Fibroblast of lung (primary cell): ENCODE measurements at regions not wholly inside any gene's neighbourhood (a gene's known extent, or its start where the extent isn't known, plus 50 kb on each side); places are given as distances from the start of the nearest gene placed in this dataset.

Source experiments
- DNase-seq, 2 donors: peaks; one replicate each; pipeline versions ENCODE4 v3.0.0 to v3.0.0-alpha.2; 2010; ENCODE audit warnings: low read depth in 2 of 2
- H2AFZ ChIP-seq: 2 replicates; pipeline ENCODE4 v1.5.1; 2012; ENCODE audit warnings: low read length, control low read depth, inconsistent platforms
- H3K27ac ChIP-seq: 2 replicates; pipeline ENCODE4 v1.5.1; 2011; ENCODE audit warnings: low read length, control low read depth; ENCODE audit not compliant: insufficient read depth
- H3K27me3 ChIP-seq: 2 replicates; pipeline ENCODE4 v1.5.1; 2011; ENCODE audit warnings: mild to moderate bottlenecking, low read length; ENCODE audit not compliant: control insufficient read depth, insufficient read depth
- H3K36me3 ChIP-seq: 2 replicates; pipeline ENCODE4 v1.5.1; 2011; ENCODE audit warnings: low read length; ENCODE audit not compliant: control insufficient read depth, insufficient read depth
- H3K4me1 ChIP-seq: 2 replicates; pipeline ENCODE4 v1.5.1; 2011; ENCODE audit warnings: low read length; ENCODE audit not compliant: control insufficient read depth, insufficient read depth; ENCODE audit errors: extremely low read depth
- H3K4me2 ChIP-seq: 2 replicates; pipeline ENCODE4 v1.5.1; 2011; ENCODE audit warnings: low read length, control low read depth; ENCODE audit not compliant: insufficient read depth; ENCODE audit errors: extremely low read depth
- H3K4me3 ChIP-seq, 4 experiments: fragments of 200-600 bp in 1 of 4; sonication (generic) in 1 of 4; replicated peaks in 1 of 4; 2 replicates each; pipeline ENCODE4 v1.5.1; 2011 to 2016; ENCODE audit warnings: low read length in 4 of 4, low read depth in 3 of 4, mild to moderate bottlenecking in 3 of 4, control low read depth in 2 of 4, inconsistent platforms in 1 of 4, mixed read lengths in 1 of 4; ENCODE audit not compliant: insufficient read depth in 1 of 4; ENCODE audit errors: control extremely low read depth in 1 of 4
- H3K79me2 ChIP-seq: 2 replicates; pipeline ENCODE4 v1.5.1; 2012; ENCODE audit warnings: mild to moderate bottlenecking, low read length, inconsistent platforms; ENCODE audit not compliant: control insufficient read depth, insufficient read depth
- H3K9ac ChIP-seq: 2 replicates; pipeline ENCODE4 v1.5.1; 2011; ENCODE audit warnings: mild to moderate bottlenecking, low read length, control low read depth; ENCODE audit not compliant: insufficient read depth
- H3K9me3 ChIP-seq: 2 replicates; pipeline ENCODE4 v1.5.1; 2012; ENCODE audit warnings: low read depth, low read length; ENCODE audit not compliant: control insufficient read depth, insufficient read depth
- H4K20me1 ChIP-seq: 2 replicates; pipeline ENCODE4 v1.5.1; 2011; ENCODE audit warnings: low read length; ENCODE audit not compliant: control insufficient read depth, insufficient read depth; ENCODE audit errors: extremely low read depth
- EZH2 ChIP-seq: IDR thresholded peaks from 2 replicates; pipeline ENCODE4 v1.5.1; 2012; ENCODE audit warnings: low read length, control low read depth, mild to moderate bottlenecking; ENCODE audit errors: missing control alignments
- TF ChIP-seq, protein P1 (sequence below), 2 donors: IDR thresholded peaks in 1 of 2; conservative IDR thresholded peaks in 1 of 2; 1 replicate in 1 of 2; 2 replicates in 1 of 2; pipeline ENCODE4 v1.5.1; 2011 to 2012; ENCODE audit warnings: low read length in 2 of 2, control low read depth in 1 of 2, inconsistent platforms in 1 of 2, low read depth in 1 of 2, mild to moderate bottlenecking in 1 of 2

- Histone ChIP-seq H2AFZ (no peak overlapping the region), H3K27ac (no peak overlapping the region), H3K4me2 (no peak overlapping the region), H3K36me3 (no peaks in the 10 kb centered on the region), H4K20me1 (no peaks in the 10 kb centered on the region), H3K4me1 (no peaks in the 10 kb centered on the region), H3K4me3 (no peak overlapping the region), H3K9ac (no peak overlapping the region), H3K9me3 (no peaks in the 10 kb centered on the region), H3K79me2 (no peaks in the 10 kb centered on the region), H3K27me3 (no peaks in the 10 kb centered on the region)
- no peak for DNase-seq
- TF ChIP-seq EZH2 = no peak
- TF ChIP-seq, protein P1, sequence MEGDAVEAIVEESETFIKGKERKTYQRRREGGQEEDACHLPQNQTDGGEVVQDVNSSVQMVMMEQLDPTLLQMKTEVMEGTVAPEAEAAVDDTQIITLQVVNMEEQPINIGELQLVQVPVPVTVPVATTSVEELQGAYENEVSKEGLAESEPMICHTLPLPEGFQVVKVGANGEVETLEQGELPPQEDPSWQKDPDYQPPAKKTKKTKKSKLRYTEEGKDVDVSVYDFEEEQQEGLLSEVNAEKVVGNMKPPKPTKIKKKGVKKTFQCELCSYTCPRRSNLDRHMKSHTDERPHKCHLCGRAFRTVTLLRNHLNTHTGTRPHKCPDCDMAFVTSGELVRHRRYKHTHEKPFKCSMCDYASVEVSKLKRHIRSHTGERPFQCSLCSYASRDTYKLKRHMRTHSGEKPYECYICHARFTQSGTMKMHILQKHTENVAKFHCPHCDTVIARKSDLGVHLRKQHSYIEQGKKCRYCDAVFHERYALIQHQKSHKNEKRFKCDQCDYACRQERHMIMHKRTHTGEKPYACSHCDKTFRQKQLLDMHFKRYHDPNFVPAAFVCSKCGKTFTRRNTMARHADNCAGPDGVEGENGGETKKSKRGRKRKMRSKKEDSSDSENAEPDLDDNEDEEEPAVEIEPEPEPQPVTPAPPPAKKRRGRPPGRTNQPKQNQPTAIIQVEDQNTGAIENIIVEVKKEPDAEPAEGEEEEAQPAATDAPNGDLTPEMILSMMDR (conservative IDR thresholded peaks at IDR 0.05 in 1 of 2, IDR thresholded peaks at IDR 0.05 in 1 of 2; ENCODE audit: low read depth in 1 of 2, low read length in 2 of 2) = no peak
Observed at GRCh38 chr13:91162180-91162579, 185.3 kb upstream of the MIR17HG start.

GRCh38 chr13:91162589-91162988 is 184.9 kb upstream of the MIR17HG start:
- no peak for DNase-seq
- Histone ChIP-seq H2AFZ (no peak overlapping the region), H3K4me2 (no peak overlapping the region), H3K27me3 (no peaks in the 10 kb centered on the region), H3K36me3 (no peaks in the 10 kb centered on the region), H3K9me3 (no peaks in the 10 kb centered on the region), H3K4me3 (no peak overlapping the region), H3K79me2 (no peaks in the 10 kb centered on the region), H3K4me1 (no peaks in the 10 kb centered on the region), H3K9ac (no peak overlapping the region), H3K27ac (no peak overlapping the region), H4K20me1 (no peaks in the 10 kb centered on the region)
- TF ChIP-seq, protein P1 (conservative IDR thresholded peaks at IDR 0.05 in 1 of 2, IDR thresholded peaks at IDR 0.05 in 1 of 2; ENCODE audit: low read depth in 1 of 2, low read length in 2 of 2) = no peak
- no peak for TF ChIP-seq EZH2

- Histone ChIP-seq H3K9me3 (no peaks in the 10 kb centered on the region), H4K20me1 (no peaks in the 10 kb centered on the region), H3K27me3 (no peaks in the 10 kb centered on the region), H3K79me2 (no peaks in the 10 kb centered on the region), H3K27ac (no peak overlapping the region), H3K4me2 (no peak overlapping the region), H2AFZ (no peak overlapping the region), H3K4me3 (no peak overlapping the region), H3K36me3 (no peaks in the 10 kb centered on the region), H3K9ac (no peak overlapping the region), H3K4me1 (no peaks in the 10 kb centered on the region)
- no peak for DNase-seq
- TF ChIP-seq EZH2 = no peak
- TF ChIP-seq, protein P1 (conservative IDR thresholded peaks at IDR 0.05 in 1 of 2, IDR thresholded peaks at IDR 0.05 in 1 of 2; ENCODE audit: low read depth in 1 of 2, low read length in 2 of 2) = no peak
Observed at GRCh38 chr13:91165758-91166157, 181.7 kb upstream of the MIR17HG start.
